ENCODE measurements at regions not wholly inside any gene's neighbourhood (a gene's known extent, or its start where the extent isn't known, plus 50 kb on each side); places are given as distances from the start of the nearest gene placed in this dataset.

GRCh38 chr2:20504174-20504573 is 57.3 kb downstream of the RHOB start:
- TF ChIP-seq CTCF (IDR thresholded peaks at IDR 0.05) (no peak), POLR2AphosphoS5 (IDR thresholded peaks at IDR 0.05) (no peak)
